ENCODE measurements at regions not wholly inside any gene's neighbourhood (a gene's known extent, or its start where the extent isn't known, plus 50 kb on each side); places are given as distances from the start of the nearest gene placed in this dataset.

- BruUV-seq (replicated peaks), result no TSS peak
- in situ Hi-C loops (cut with HindIII; ENCODE audit: low pct_unique_long_range_greater_than_20kb, low sequenced_read_pairs), result no loop called here
- TF ChIP-seq POLR2AphosphoS5 (IDR thresholded peaks at IDR 0.05; ENCODE audit: low read depth, low read length) (no peak), REST (IDR thresholded peaks at IDR 0.05; ENCODE audit: insufficient read depth in 1 of 2, low read depth in 2 of 2, low read length in 1 of 2) (no peak), SIN3A (IDR thresholded peaks at IDR 0.05; ENCODE audit: borderline replicate concordance, insufficient read depth, low read depth, low read length) (no peak), TCF7L2 (IDR thresholded peaks at IDR 0.05; ENCODE audit: low read depth, low read length) (no peak), CTCF (IDR thresholded peaks at IDR 0.05) (no peak)
- DNase-seq (ENCODE audit: low read depth, low spot score) (no peak), ATAC-seq (no peak)
- Histone ChIP-seq H3K27me3 (ENCODE audit: control insufficient read depth, insufficient read depth, low read length) (no peaks in the 10 kb centered on the region; the same call in none of the 2 replicates), H3K4me1 (ENCODE audit: control insufficient read depth, insufficient read depth, low read length) (no peaks in the 10 kb centered on the region), H3K27ac (ENCODE audit: low read length) (no peak overlapping the region), H3K9me3 (ENCODE audit: control insufficient read depth, insufficient read depth, low read depth, low read length) (no peaks in the 10 kb centered on the region), H3K36me3 (ENCODE audit: control insufficient read depth, insufficient read depth, low read length) (no peaks in the 10 kb centered on the region), H3K4me3 (ENCODE audit: low read depth in 2 of 2, low read length in 2 of 2) (no peak overlapping the region)
- ChIA-PET POLR2A (no interaction called here), CTCF (no interaction called here)
- intact Hi-C loops (cut with micrococcal nuclease; ENCODE audit: unreplicated experiment), result no loop called here
Observed at GRCh38 chr6:82741325-82741995, 324.2 kb downstream of the UBE3D start.

GRCh38 chr6:82741996-82742385 lies 323.6 kb downstream of the UBE3D start:
- POLR2A ChIA-PET, result no interaction called here
- CTCF ChIA-PET, result no interaction called here
- no peaks in the 10 kb centered on the region; the same call in none of the 2 replicates for H3K27me3 ChIP-seq (ENCODE audit: control insufficient read depth, insufficient read depth, low read length)
- DNase-seq (ENCODE audit: low read depth, low spot score) (no peak), ATAC-seq (no peak)
- intact Hi-C loops (cut with micrococcal nuclease; ENCODE audit: unreplicated experiment), result no loop called here
- no TSS peak for BruUV-seq (replicated peaks)
- no peak overlapping the region for H3K27ac ChIP-seq (ENCODE audit: low read length)
- no peak for TF ChIP-seq SIN3A (IDR thresholded peaks at IDR 0.05; ENCODE audit: borderline replicate concordance, insufficient read depth, low read depth, low read length)
- TF ChIP-seq TCF7L2 (IDR thresholded peaks at IDR 0.05; ENCODE audit: low read depth, low read length), result no peak
- TF ChIP-seq CTCF (IDR thresholded peaks at IDR 0.05), result no peak
- no peak for TF ChIP-seq REST (IDR thresholded peaks at IDR 0.05; ENCODE audit: insufficient read depth in 1 of 2, low read depth in 2 of 2, low read length in 1 of 2)
- H3K36me3 ChIP-seq (ENCODE audit: control insufficient read depth, insufficient read depth, low read length), result no peaks in the 10 kb centered on the region
- H3K4me3 ChIP-seq (ENCODE audit: low read depth in 2 of 2, low read length in 2 of 2), result no peak overlapping the region
- no peaks in the 10 kb centered on the region for H3K9me3 ChIP-seq (ENCODE audit: control insufficient read depth, insufficient read depth, low read depth, low read length)
- in situ Hi-C loops (cut with HindIII; ENCODE audit: low pct_unique_long_range_greater_than_20kb, low sequenced_read_pairs), result no loop called here
- H3K4me1 ChIP-seq (ENCODE audit: control insufficient read depth, insufficient read depth, low read length), result no peaks in the 10 kb centered on the region
